Frontal cortex (tissue), 3 donors: ENCODE measurements at regions not wholly inside any gene's neighbourhood (a gene's known extent, or its start where the extent isn't known, plus 50 kb on each side); places are given as distances from the start of the nearest gene placed in this dataset.

ENCODE experiments used
- DNase-seq, 2 donors: peaks; one replicate each; pipeline ENCODE4 v3.0.0; 2012; ENCODE audit warnings: low spot score in 2 of 2
- FAIRE-seq: peaks from 2 replicates; lab custom pipeline; 2012; peaks lifted over from hg19 to GRCh38; lab: Jason Lieb, UNC
- donor health status: control.
- donor health status: control.
- donor health status: control.

DNA sequence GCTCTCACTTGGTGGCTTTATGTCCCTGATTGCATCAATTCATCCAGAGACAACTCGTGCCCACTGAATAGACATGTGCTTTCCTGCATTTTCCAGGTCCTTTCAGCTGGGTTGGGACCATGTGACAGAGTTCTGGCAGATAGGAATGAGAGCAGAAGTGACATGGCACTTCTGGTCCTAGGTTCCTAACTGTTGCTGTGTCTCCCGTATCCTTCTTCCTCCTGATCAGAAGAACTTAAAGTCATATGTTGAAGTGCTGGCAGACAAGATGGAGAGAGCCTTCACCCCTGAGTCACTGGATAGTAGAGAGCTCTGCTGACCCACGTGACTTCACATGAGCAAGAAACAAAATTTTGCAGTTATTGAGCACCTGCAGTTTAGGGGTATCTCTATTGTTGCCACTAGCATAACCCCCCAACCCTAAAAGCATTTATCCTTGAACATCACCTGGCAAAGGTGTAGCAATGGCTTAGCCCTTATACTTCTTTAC, 80.0 kb downstream of the NREP start:
- no peak for DNase-seq
- no peak for FAIRE-seq

DNA sequence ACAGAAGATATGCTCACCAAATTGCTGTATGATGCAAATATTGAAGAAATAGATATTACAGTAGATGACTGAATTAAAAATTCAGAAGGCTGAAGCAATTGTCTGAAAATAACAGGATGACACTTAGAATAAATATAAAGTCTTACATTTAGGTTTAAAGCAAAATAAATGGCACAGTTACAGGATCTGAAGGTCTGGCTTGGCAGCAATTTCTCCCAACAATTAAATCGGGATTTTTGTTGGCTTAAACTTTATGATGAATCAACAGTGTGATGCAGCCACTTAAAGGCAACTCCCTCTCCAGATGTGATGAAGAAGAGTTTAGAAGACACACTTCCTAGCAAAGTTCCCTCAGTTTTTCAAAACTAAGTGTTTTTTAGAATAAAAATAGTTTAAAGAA, 80.5 kb downstream of the NREP start:
- FAIRE-seq (no peak), DNase-seq (no peak)

DNA sequence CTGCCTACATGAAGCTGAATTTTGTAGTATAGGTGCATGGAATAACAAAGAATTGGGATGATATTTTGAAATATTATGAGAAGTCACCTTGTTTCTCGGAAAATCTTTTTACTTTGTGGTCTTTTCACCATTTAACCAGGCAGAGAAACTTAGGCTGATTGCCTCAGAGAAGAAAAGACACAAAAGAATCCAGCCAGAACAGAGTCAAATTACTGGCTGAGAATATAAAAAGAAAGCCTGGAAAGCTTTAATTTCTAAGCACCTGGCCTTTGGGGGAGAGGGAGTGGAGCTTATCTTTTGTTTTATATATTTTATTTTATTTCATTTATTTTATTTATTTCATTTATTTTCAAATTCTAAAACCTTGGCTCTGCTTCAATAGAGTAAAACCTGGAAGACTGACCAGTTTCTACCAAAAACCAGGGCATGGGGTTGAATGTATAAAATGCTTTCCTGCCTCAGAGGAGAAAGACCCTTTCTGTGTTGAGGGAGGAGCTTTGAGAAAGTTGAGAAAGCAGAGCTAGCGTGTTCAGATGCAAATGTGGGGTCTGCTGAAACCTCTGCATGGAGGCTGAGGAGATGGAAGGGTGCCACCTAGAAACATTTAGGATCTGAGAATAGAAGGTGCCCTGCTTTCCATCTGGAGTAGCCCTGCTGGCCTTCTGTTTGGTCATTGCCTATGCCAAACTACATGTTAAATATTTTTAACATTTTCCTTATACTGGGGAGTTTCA, 81.6 kb downstream of the NREP start:
- DNase-seq (no peak), FAIRE-seq (no peak)

DNA sequence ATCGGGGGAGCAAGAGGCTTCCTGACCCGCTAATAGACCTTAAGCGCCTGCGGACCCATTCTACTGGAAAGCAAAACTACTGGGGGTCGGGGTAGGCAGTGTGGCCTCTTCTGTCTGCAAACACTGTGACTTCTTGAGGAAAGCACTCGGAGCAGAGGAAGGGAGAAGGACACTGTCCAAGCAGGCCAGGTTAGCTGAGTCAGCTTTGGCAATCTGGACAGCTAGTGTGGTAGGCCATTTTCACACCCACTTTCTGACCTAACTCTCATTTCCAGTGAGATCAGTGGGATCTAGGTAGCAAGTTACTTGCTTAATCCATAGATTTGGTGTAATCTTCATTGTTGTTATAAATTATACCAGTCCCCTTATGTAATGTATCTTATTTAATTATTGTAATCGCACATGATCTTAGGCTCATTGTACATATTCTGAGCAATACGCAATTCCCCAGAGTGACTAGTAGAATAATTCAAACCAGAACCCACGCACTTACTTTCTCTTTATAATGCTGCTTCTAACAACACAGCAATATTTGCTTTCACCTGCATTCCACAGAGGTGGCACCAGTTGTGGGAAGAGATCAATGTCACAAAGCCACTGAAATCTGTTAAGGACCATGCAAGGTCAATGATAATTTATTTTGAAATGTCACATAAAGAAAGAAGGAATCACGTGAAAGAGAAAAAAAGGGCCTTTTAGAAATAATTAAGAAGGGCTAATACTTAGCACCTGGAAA, 82.9 kb downstream of the NREP start:
- no peak for FAIRE-seq

DNA sequence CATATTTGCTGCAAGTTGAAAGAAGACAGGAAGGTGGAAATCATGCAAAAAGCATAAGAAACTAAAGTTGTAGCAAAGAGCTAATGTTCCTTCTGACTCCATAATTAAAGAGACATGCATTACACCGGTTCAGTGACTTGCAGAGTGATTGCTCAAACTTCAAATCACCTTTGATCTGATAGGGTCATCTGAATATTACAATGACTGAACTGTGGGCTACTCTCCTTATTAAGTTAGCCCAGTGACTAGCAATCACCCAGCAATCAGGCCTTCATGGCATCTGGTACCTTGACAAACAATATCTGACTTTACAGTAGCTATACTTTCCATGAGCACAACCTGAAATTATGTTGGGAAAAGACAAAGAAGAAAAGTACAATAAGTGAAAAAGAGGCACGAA, 84.9 kb downstream of the NREP start:
- FAIRE-seq (no peak), DNase-seq (no peak)

More for the DNA sequence above, 82.9 kb downstream of the NREP start:
- no peak for DNase-seq

DNA sequence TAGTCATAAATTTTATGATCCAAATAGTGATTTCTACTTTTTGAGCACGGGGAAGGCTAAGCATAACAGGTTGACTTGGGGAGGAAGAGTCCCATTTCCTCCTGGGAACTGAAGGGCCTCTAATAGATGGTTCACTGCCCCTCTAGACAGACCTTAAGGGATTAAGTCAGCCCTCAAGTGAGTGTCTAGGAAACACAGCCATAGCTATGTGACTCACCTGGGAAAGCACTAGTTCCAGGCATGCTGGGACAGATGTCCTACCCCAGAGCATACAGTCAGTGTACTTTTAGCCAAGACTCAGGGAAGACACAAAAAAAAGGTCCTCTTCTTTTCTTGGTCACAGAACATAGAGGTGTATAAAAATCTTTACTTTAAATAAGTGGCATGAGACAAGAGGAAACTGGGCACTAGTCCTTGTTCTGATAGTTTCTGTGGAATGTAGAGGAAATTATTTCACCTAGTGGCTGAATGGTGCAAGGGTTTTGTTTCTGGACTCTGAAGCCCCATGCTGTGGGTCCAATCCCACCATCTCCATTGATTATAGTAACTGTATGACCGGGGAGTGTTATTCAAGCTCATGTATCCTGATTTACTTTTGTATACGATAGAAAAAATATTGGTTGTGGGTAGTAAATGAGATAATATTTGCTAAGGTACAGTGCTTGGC, 86.0 kb downstream of the NREP start:
- no peak for FAIRE-seq
- no peak for DNase-seq

DNA sequence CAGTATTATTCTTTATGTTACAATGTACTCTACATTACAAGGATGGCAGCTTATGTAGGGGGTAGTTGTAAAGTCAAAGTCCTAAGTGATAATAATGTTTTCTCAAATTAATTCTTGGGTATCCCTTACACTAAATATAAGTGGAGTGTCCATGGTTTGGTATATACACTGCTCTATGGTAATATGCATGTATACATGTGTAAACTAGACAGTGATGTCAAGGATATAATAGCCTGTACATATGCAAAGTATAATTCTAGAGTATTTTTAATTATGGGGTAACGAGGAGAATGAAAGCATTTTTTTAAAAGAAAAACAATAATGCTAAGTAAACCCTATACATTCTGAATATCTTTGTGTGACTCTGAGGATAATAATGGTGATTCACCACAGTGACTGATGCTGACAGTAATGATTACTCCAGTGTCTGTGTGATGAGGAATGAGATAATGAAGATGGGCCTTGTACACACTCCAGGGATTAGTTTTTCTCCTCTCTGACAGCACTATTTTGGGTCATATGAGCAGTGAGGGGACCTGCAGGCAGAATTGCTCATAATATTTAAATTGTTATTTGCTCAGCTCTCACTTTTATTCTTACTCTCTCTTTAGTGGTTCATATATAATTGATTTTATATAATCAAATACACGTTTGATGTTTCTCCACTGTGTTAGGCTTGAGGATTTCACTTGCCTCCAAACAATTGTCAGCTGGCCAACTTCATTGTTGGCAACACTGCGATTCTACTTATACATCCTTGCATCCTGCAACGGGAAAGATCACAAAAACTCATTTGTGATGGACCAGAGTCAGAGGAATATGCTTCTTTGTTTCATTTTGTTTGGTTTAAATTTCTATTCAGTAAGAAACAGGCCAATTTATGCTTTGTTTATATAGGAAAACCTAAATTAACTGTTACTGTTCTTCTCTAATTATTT, 88.2 kb downstream of the NREP start:
- no peak for DNase-seq
- no peak for FAIRE-seq

DNA sequence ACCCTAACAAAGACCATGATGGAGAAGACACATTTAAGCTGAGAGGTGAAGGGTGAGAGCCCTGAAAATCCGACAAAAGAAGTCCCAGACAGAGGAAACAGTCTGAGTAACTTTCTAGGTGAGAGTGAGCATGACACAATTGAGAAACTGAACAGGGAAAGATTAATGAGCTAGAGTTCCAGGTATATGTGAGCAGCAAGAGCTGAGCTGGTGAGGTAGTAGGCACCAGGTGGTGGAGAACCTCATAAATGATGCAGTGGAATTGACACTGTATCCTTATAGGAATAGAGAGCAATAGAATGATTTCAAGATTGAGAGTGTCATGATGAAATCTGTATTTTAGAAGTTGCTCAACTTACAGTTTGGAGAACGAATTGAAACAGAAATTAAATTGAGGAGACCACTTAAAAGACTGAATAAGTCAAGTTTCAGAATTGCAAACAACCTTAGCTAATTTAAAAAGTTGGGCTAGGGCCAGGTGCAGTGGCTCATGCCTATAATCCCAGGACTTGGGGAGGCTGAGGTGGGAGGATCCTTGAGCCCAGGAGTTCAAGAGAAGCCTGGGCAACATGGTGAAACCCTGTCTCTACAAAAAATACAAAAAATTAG, 89.8 kb downstream of the NREP start:
- DNase-seq (no peak), FAIRE-seq (no peak)

DNA sequence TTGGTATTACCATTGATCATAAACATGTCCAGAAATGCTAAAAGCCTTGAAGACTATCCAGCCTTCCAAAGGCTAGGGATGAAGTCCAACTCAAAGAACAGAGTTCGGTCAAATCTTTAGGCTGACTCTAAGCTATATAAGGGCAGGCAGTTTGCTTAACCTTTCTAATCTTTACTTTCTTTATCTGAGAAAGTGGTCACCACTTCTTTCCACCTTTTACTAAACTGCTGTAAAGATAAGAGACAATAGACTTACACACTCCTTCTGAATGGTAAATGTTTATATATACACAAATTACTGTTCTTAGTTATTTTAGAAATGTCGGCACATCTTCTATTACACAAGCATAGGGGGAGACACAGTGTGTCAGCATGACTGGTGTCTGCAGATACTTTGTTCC, 100.4 kb downstream of the NREP start:
- no peak for FAIRE-seq
- DNase-seq, result no peak

DNA sequence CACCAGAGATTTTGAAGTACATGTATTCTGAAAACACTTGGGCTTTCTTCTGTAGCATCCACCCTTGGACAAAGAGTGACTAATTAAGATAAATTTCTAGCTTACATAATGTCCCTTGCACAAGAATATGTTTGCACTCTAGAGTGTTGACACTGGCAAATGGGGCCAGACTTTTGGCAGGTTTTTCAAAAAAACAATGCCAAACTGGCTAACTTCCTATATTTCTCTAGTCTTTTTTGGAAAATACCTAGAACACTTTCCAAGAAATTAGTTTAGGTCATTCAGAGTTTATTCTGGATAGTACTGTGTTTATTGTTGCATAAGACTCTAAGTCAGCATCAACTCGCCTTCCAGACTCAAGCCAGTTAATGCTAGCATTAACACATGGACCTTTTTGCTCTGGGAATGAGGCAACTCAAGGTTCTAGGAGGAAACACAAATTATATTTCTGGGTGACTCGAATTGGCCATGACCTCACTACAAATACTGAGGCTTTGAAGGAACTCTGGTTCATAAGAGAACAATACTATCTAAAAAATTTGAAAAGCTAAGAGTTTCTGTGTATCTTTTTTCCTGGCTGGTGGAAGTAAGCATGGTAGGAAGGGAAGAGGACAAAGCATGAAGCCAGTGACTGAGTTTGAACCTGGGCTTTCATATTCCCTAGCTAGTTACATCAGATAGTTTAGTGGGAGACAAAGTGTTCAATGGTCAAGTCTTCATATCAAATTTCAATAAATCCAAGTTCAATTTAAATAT, 101.6 kb downstream of the NREP start:
- FAIRE-seq (no peak), DNase-seq (no peak)

DNA sequence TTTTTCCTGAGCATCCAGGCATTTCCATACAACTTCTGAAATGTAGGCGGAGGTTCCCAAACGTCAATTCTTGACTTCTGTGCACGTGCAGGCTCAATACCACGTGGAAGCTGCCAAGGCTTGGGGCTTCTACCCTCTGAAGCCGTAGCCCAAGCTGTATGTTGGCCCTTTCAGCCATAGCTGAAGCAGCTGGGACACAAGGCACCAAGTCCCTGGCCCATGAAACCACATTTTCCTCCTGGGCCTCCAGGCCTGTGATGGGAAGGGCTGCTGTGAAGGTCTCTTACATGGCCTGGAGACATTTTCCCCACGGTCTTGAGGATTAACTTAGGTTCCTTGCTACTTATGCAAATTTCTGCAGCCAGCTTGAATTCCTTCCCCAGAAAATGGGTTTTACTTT, 103.6 kb downstream of the NREP start:
- no peak for FAIRE-seq
- no peak for DNase-seq

DNA sequence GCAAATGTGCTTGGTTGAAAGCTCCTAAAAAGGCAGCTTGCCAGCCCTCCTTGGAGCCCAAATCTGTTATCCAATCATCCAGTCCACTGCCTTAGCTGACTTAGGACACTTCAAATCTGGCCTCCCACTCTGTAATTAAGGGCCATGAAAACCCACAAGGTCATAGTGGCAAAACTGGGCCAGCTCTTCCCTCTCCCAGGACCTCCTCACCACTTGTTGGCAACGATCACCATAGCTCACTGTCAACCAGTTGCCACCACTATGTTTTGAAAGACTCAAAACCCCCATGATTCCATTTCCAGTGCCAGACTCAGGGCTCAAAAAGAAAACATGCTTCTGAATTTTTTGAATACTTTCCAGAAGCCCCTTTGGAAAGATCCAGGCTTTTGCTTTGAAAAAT, 107.5 kb downstream of the NREP start:
- FAIRE-seq, result no peak
- no peak for DNase-seq

DNA sequence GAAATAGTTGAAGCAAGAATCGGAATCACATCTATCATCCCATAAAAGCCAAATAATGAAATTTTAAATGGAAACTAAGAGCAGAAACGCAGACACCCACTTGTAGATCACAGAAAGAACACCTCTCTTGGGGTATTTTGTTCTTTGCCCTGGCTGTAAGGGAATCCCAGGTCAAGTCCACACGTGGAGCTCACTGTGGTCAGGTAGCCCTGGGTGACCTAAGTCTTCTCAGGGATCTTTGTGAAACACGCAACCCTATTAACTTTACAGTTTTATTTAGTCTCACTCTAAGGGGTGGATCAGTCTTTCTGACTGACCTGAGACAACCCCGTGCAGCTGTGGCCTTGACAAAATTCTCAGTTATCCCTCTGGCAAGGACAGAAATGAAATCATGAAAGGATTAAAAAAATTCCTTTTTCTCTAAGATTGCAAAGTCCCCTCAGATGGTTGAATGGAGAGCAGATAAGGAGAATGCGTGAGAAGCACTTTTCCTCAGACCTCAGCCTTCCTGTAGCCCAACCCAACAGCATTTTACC, 111.6 kb downstream of the NREP start:
- FAIRE-seq, result no peak
- DNase-seq, result no peak

DNA sequence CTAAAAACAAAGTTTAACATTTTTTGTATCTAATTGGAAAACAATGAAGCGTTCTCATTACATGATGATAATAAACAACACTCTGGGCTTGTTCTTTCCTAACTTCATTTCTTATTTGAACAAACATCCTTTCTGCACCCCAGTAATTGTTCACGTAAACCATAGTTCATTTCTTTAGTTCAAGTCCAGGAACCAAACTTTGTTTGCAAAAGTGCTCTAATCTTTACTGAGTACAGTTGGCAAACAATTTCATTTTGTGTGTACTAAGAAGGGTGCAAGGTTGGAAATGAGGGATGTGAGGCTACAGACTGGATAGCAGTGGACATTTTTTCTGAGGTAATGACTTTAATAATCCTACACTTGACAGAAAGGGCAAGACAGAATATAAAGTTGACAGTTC, 113.5 kb downstream of the NREP start:
- FAIRE-seq (no peak), DNase-seq (no peak)

DNA sequence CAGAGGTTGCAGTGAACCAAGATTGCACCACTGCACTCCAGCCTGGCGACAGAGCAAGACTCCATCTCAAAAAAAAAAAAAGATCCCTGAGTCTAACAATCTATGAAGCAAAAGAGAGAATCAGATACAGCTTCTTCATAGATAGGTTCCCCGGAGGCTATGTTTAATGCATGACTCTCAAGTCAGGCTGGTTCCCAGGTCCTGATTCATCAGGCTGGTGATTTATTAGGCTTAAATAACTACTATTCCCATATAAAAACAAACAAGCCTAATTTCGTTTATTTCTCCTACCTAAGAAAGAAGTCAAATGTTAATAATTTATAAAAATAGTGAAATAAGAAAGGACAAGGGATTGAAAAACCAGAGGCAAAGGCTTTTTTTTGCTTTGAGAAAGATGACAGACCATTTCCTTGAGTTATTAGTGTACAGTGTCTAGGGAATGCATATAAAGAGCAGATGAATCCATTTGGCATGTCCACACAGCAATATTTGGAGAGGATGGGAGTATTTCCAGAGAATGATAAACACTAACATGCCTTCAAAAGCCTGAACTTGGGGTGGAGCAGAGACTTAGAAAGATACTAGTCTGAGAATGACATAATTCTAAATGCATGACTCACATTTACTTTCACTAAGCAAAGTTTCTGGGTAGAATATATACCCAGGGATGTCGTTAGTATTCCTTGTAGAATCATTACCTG, 115.3 kb downstream of the NREP start:
- FAIRE-seq, result no peak
- DNase-seq, result no peak

DNA sequence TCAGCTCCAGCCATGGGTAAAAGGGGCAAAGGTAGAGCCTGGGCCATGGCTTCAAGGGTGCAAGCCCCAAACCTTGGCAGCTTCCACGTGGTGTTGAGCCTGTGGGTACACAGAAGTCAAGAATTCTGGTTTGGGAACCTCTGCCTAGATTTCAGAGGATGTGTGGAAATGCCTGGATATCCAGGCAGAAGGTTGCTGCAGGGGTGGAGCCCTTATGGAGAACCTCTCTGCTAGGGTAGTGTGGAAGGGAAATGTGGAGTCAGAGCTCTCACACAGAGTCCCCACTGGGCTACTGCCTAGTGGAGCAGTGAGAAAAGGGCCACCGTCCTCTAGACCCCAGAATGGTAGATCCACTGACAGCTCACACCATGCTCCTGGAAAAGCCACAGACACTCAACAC, 117.1 kb downstream of the NREP start:
- no peak for DNase-seq
- FAIRE-seq, result no peak

DNA sequence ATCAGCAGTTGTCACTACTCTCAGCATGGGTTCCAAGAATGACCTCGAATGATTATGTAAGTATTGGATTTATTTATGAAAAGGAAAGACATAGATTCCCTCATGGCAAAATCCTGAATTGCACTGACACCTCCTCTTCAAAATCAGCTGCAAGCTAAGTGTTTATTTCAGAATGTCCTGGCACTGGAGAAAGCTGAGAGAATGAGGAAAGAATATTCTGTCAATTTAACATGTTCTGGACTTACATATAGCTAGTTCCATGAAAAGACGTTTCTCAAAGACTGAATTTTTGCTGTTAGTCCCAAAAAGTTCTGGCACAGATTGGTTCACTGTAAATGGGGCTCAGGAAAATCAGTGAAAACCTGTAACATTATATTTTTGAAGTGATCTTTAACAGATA, 120.3 kb downstream of the NREP start:
- DNase-seq (no peak), FAIRE-seq (no peak)
